ENCODE measurements at regions not wholly inside any gene's neighbourhood (a gene's known extent, or its start where the extent isn't known, plus 50 kb on each side); places are given as distances from the start of the nearest gene placed in this dataset.

DNA sequence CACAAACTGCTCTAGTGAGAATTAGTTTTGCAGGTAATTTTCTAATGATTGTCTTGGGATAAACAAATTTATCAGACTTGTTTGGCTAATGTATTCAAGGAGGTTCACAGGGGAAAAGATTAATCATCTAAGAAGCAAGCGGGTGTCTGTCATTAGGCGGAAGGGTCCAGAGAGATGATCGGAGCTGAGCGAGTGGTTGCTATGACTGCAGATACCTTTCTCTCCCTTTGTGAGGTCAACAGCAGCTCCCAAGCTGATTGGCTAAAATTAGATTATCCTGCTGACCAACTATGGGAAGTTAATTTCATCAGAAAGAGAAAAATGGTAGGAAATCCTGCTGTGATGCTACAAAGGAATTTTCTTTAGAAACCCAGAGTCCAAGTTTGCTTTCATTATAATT lies 276.0 kb downstream of the SOX2 start:
- Histone ChIP-seq H3K9me1 (ENCODE audit: insufficient read depth, low read length) (no peaks in the 10 kb centered on the region), H3K4me3 (ENCODE audit: insufficient read depth, low read depth, low read length) (no peak overlapping the region), H2AFZ (replicated peaks; ENCODE audit: low read length, poor library complexity) (no peak overlapping the region), H2BK120ac (ENCODE audit: low read depth, low read length) (no peak overlapping the region), H4K20me1 (ENCODE audit: insufficient read depth, low read length) (no peaks in the 10 kb centered on the region), H2AK5ac (ENCODE audit: low read depth, low read length) (no peak overlapping the region), H4K5ac (ENCODE audit: low read depth, low read length) (no peak overlapping the region), H2BK5ac (ENCODE audit: low read depth, low read length, poor library complexity, severe bottlenecking) (no peak overlapping the region), H3K14ac (replicated peaks; ENCODE audit: low read depth, low read length) (no peak overlapping the region), H3K4me2 (ENCODE audit: low read depth, low read length) (no peak overlapping the region), H3K36me3 (ENCODE audit: control insufficient read depth, insufficient read depth, low read length) (no peaks in the 10 kb centered on the region), H4K8ac (ENCODE audit: low read depth in 2 of 2, low read length in 2 of 2) (no peak overlapping the region), H3K18ac (ENCODE audit: low read depth, low read length) (no peak overlapping the region), H3K27ac (ENCODE audit: insufficient read depth, low read length) (no peak overlapping the region), H3K4me1 (ENCODE audit: control insufficient read depth, insufficient read depth, low read length) (no peaks in the 10 kb centered on the region), H3K9ac (ENCODE audit: low read depth, low read length) (no peak overlapping the region), H3K23ac (ENCODE audit: low read depth, low read length) (no peak overlapping the region), H3K27me3 (ENCODE audit: control insufficient read depth, insufficient read depth, low read length) (no peaks in the 10 kb centered on the region), H3K4ac (ENCODE audit: low read depth, low read length) (no peak overlapping the region), H3K79me1 (ENCODE audit: low read depth in 1 of 2, low read length in 2 of 2) (no peaks in the 10 kb centered on the region), H2AK9ac (replicated peaks; ENCODE audit: low read depth, low read length, poor library complexity) (no peak overlapping the region), H3K9me3 (ENCODE audit: control insufficient read depth, insufficient read depth, low read length) (peaks cover 9% of the 10 kb centered on the region), H2BK20ac (ENCODE audit: low read depth, low read length) (no peak overlapping the region), H2BK15ac (ENCODE audit: low read depth, low read length) (no peak overlapping the region), H3K56ac (ENCODE audit: extremely low read depth, insufficient read depth, low read length) (no peak overlapping the region), H4K91ac (ENCODE audit: insufficient read depth, low read depth, low read length) (no peak overlapping the region)
- intact Hi-C loops (cut with micrococcal nuclease) (no loop called here), dilution Hi-C loops (cut with HindIII; ENCODE audit: low sequenced_read_pairs, unreplicated experiment) (no loop called here), in situ Hi-C loops (cut with MboI; ENCODE audit: low sequenced_read_pairs) (no loop called here)
- TF ChIP-seq RFX5 (IDR thresholded peaks at IDR 0.05; ENCODE audit: low read depth, low read length): no peak
- TF ChIP-seq, protein P1, sequence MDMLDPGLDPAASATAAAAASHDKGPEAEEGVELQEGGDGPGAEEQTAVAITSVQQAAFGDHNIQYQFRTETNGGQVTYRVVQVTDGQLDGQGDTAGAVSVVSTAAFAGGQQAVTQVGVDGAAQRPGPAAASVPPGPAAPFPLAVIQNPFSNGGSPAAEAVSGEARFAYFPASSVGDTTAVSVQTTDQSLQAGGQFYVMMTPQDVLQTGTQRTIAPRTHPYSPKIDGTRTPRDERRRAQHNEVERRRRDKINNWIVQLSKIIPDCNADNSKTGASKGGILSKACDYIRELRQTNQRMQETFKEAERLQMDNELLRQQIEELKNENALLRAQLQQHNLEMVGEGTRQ (IDR thresholded peaks at IDR 0.05; ENCODE audit: low read depth, low read length): no peak
- no peak for TF ChIP-seq SMC3 (IDR thresholded peaks at IDR 0.05; ENCODE audit: low read depth, low read length)
- no peak for TF ChIP-seq CEBPB (IDR thresholded peaks at IDR 0.05; ENCODE audit: low read depth, low read length)
- TF ChIP-seq POLR2A (IDR thresholded peaks at IDR 0.05; ENCODE audit: low read depth, low read length): no peak
- no peak for TF ChIP-seq FOS (IDR thresholded peaks at IDR 0.05; ENCODE audit: low read depth, low read length)
- no peak for TF ChIP-seq MAZ (IDR thresholded peaks at IDR 0.05; ENCODE audit: borderline replicate concordance, low read depth, low read length)
- no peak for TF ChIP-seq RCOR1 (IDR thresholded peaks at IDR 0.05; ENCODE audit: insufficient replicate concordance, low read length)
- TF ChIP-seq, protein P2, sequence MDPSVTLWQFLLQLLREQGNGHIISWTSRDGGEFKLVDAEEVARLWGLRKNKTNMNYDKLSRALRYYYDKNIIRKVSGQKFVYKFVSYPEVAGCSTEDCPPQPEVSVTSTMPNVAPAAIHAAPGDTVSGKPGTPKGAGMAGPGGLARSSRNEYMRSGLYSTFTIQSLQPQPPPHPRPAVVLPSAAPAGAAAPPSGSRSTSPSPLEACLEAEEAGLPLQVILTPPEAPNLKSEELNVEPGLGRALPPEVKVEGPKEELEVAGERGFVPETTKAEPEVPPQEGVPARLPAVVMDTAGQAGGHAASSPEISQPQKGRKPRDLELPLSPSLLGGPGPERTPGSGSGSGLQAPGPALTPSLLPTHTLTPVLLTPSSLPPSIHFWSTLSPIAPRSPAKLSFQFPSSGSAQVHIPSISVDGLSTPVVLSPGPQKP (IDR thresholded peaks at IDR 0.05; ENCODE audit: borderline replicate concordance, low read depth, low read length): no peak
- TF ChIP-seq MAFK (IDR thresholded peaks at IDR 0.05; ENCODE audit: low read depth, low read length): no peak
- 90% methylated on average over 2 of the region's 4 CpGs; no CpG with 5 or more reads in 1 of the 2 experiments for WGBS, 2 experiments (ENCODE audit: extremely low coverage in 2 of 2, insufficient read length in 1 of 2)
- no TSS peak for BruUV-seq (replicated peaks)
- CTCF ChIA-PET: no interaction called here
- ATAC-seq (ENCODE audit: low read depth): no peak
- no peak for DNase-seq
- POLR2A ChIA-PET (ENCODE audit: unreplicated experiment): no interaction called here
